Activated T-cell treated with anti-CD3 and anti-CD28 coated beads, Interleukin-2, amount 50 U/mL, for 24 hours (primary cell): ENCODE measurements at regions not wholly inside any gene's neighbourhood (a gene's known extent, or its start where the extent isn't known, plus 50 kb on each side); places are given as distances from the start of the nearest gene placed in this dataset.

Experiments used
- DNase-seq: peaks from one replicate; pipeline ENCODE4 v3.0.0-alpha.2; 2020
- H3K27ac Mint-ChIP-seq: 2 replicates; pipeline ENCODE4 v1.8.0; 2020; ENCODE audit warnings: mild to moderate bottlenecking, mixed read lengths
- H3K27me3 Mint-ChIP-seq: 2 replicates; pipeline ENCODE4 v1.8.0; 2020; ENCODE audit warnings: mixed read lengths
- H3K36me3 Mint-ChIP-seq: 2 replicates; pipeline ENCODE4 v1.8.0; 2020; ENCODE audit warnings: low read depth, mixed read lengths
- H3K4me1 Mint-ChIP-seq: 2 replicates; pipeline ENCODE4 v1.8.0; 2020; ENCODE audit warnings: low read depth, mixed read lengths
- H3K4me3 Mint-ChIP-seq: 2 replicates; pipeline ENCODE4 v1.8.0; 2020; ENCODE audit warnings: mild to moderate bottlenecking, moderate library complexity, mixed read lengths
- H3K9me3 Mint-ChIP-seq: 2 replicates; pipeline ENCODE4 v1.8.0; 2020; ENCODE audit warnings: mixed read lengths

GRCh38 chr3:30167541-30168011 is 438.8 kb upstream of the TGFBR2 start:
- Mint-ChIP-seq H3K36me3 (no peaks in the 10 kb centered on the region), H3K4me1 (no peaks in the 10 kb centered on the region)

GRCh38 chr3:30169487-30169886 is 436.9 kb upstream of the TGFBR2 start:
- Mint-ChIP-seq H3K27me3 (peaks cover 2% of the 10 kb centered on the region), H3K36me3 (no peaks in the 10 kb centered on the region), H3K9me3 (no peaks in the 10 kb centered on the region), H3K4me1 (no peaks in the 10 kb centered on the region), H3K4me3 (no peak overlapping the region), H3K27ac (no peak overlapping the region)
- DNase-seq = no peak

More at GRCh38 chr3:30167541-30168011, 438.8 kb upstream of the TGFBR2 start:
- H3K9me3 Mint-ChIP-seq = no peaks in the 10 kb centered on the region
- no peak overlapping the region for H3K27ac Mint-ChIP-seq
- H3K27me3 Mint-ChIP-seq = no peaks in the 10 kb centered on the region
- no peak for DNase-seq
- no peak overlapping the region for H3K4me3 Mint-ChIP-seq

- no peak overlapping the region for H3K27ac Mint-ChIP-seq
- H3K9me3 Mint-ChIP-seq = no peaks in the 10 kb centered on the region
- H3K4me3 Mint-ChIP-seq = no peak overlapping the region
- no peaks in the 10 kb centered on the region for H3K4me1 Mint-ChIP-seq
- no peak for DNase-seq
- no peaks in the 10 kb centered on the region for H3K36me3 Mint-ChIP-seq
- H3K27me3 Mint-ChIP-seq = peaks cover 5% of the 10 kb centered on the region
Observed at GRCh38 chr3:30170681-30171438, 435.5 kb upstream of the TGFBR2 start.

- Mint-ChIP-seq H3K4me3 (no peak overlapping the region), H3K4me1 (no peaks in the 10 kb centered on the region), H3K27me3 (peaks cover 5% of the 10 kb centered on the region), H3K36me3 (no peaks in the 10 kb centered on the region), H3K9me3 (no peaks in the 10 kb centered on the region), H3K27ac (no peak overlapping the region)
- no peak for DNase-seq
Observed at GRCh38 chr3:30174357-30174756, 432.0 kb upstream of the TGFBR2 start.

GRCh38 chr3:30180310-30181177 is 425.9 kb upstream of the TGFBR2 start:
- Mint-ChIP-seq H3K27me3 (no peaks in the 10 kb centered on the region), H3K9me3 (no peaks in the 10 kb centered on the region), H3K36me3 (no peaks in the 10 kb centered on the region), H3K4me1 (no peaks in the 10 kb centered on the region), H3K4me3 (no peak overlapping the region), H3K27ac (no peak overlapping the region)
- DNase-seq = no peak

GRCh38 chr3:30181178-30181465 is 425.3 kb upstream of the TGFBR2 start:
- Mint-ChIP-seq H3K9me3 (no peaks in the 10 kb centered on the region), H3K27ac (no peak overlapping the region), H3K4me1 (no peaks in the 10 kb centered on the region), H3K4me3 (no peak overlapping the region), H3K36me3 (no peaks in the 10 kb centered on the region), H3K27me3 (no peaks in the 10 kb centered on the region)
- no peak for DNase-seq

GRCh38 chr3:30181581-30181980 is 424.8 kb upstream of the TGFBR2 start:
- no peak overlapping the region for H3K27ac Mint-ChIP-seq

GRCh38 chr3:30183421-30183820 is 423.0 kb upstream of the TGFBR2 start:
- no peak overlapping the region for H3K27ac Mint-ChIP-seq
- no peaks in the 10 kb centered on the region for H3K36me3 Mint-ChIP-seq
- no peak overlapping the region for H3K4me3 Mint-ChIP-seq
- H3K4me1 Mint-ChIP-seq = no peaks in the 10 kb centered on the region
- DNase-seq = no peak
- H3K27me3 Mint-ChIP-seq = no peaks in the 10 kb centered on the region
- H3K9me3 Mint-ChIP-seq = no peaks in the 10 kb centered on the region

More at GRCh38 chr3:30181581-30181980, 424.8 kb upstream of the TGFBR2 start:
- no peaks in the 10 kb centered on the region for H3K9me3 Mint-ChIP-seq
- H3K4me1 Mint-ChIP-seq = no peaks in the 10 kb centered on the region
- no peaks in the 10 kb centered on the region for H3K36me3 Mint-ChIP-seq
- no peaks in the 10 kb centered on the region for H3K27me3 Mint-ChIP-seq
- DNase-seq = no peak
- H3K4me3 Mint-ChIP-seq = no peak overlapping the region

- Mint-ChIP-seq H3K36me3 (no peaks in the 10 kb centered on the region), H3K9me3 (no peaks in the 10 kb centered on the region), H3K27me3 (no peaks in the 10 kb centered on the region), H3K4me1 (no peaks in the 10 kb centered on the region), H3K27ac (no peak overlapping the region), H3K4me3 (no peak overlapping the region)
- no peak for DNase-seq
Observed at GRCh38 chr3:30184091-30184810, 422.1 kb upstream of the TGFBR2 start.

- DNase-seq = no peak
- Mint-ChIP-seq H3K4me1 (no peaks in the 10 kb centered on the region), H3K27me3 (no peaks in the 10 kb centered on the region), H3K9me3 (no peaks in the 10 kb centered on the region), H3K27ac (no peak overlapping the region), H3K36me3 (no peaks in the 10 kb centered on the region), H3K4me3 (no peak overlapping the region)
Observed at GRCh38 chr3:30185872-30186271, 420.5 kb upstream of the TGFBR2 start.

GRCh38 chr3:30186741-30187219 is 419.6 kb upstream of the TGFBR2 start:
- no peaks in the 10 kb centered on the region for H3K9me3 Mint-ChIP-seq
- DNase-seq = no peak
- no peaks in the 10 kb centered on the region for H3K36me3 Mint-ChIP-seq
- H3K27ac Mint-ChIP-seq = no peak overlapping the region
- no peak overlapping the region for H3K4me3 Mint-ChIP-seq
- no peaks in the 10 kb centered on the region for H3K4me1 Mint-ChIP-seq
- H3K27me3 Mint-ChIP-seq = no peaks in the 10 kb centered on the region

GRCh38 chr3:30187366-30187765 is 419.0 kb upstream of the TGFBR2 start:
- DNase-seq = no peak
- Mint-ChIP-seq H3K27ac (no peak overlapping the region), H3K4me1 (no peaks in the 10 kb centered on the region), H3K36me3 (no peaks in the 10 kb centered on the region), H3K9me3 (no peaks in the 10 kb centered on the region), H3K4me3 (no peak overlapping the region), H3K27me3 (no peaks in the 10 kb centered on the region)

- Mint-ChIP-seq H3K4me1 (no peaks in the 10 kb centered on the region), H3K36me3 (no peaks in the 10 kb centered on the region), H3K27me3 (no peaks in the 10 kb centered on the region), H3K27ac (no peak overlapping the region), H3K9me3 (no peaks in the 10 kb centered on the region), H3K4me3 (no peak overlapping the region)
- no peak for DNase-seq
Observed at GRCh38 chr3:30188713-30189112, 417.7 kb upstream of the TGFBR2 start.

GRCh38 chr3:30189900-30190299 is 416.5 kb upstream of the TGFBR2 start:
- Mint-ChIP-seq H3K4me3 (no peak overlapping the region), H3K36me3 (no peaks in the 10 kb centered on the region)

More at GRCh38 chr3:30189900-30190299, 416.5 kb upstream of the TGFBR2 start:
- no peak for DNase-seq
- no peaks in the 10 kb centered on the region for H3K27me3 Mint-ChIP-seq
- no peaks in the 10 kb centered on the region for H3K4me1 Mint-ChIP-seq
- no peaks in the 10 kb centered on the region for H3K9me3 Mint-ChIP-seq
- no peak overlapping the region for H3K27ac Mint-ChIP-seq
